Vagina (tissue), 2 donors: ENCODE measurements at regions not wholly inside any gene's neighbourhood (a gene's known extent, or its start where the extent isn't known, plus 50 kb on each side); places are given as distances from the start of the nearest gene placed in this dataset.
"Not testable (repeated sequence)": the region's sequence is repeated elsewhere in the genome, so short reads cannot be mapped to it uniquely, and the experiment has no call there.

Experiments
- DNase-seq, 2 donors: peaks; one replicate each; pipeline ENCODE4 v3.0.0-alpha.2; 2017; ENCODE audit errors: extremely low spot score in 2 of 2
- H3K27ac ChIP-seq: fragments of 200-600 bp; sonication (generic); one replicate; pipeline ENCODE4 v1.5.1; 2019
- H3K27me3 ChIP-seq: fragments of 200-600 bp; sonication (generic); one replicate; pipeline ENCODE4 v1.5.1; 2019
- H3K36me3 ChIP-seq, 2 donors: fragments of 200-600 bp; sonication (generic); one replicate each; pipeline ENCODE4 v1.5.1; 2017 to 2019
- H3K4me1 ChIP-seq: fragments of 200-600 bp; sonication (generic); one replicate; pipeline ENCODE4 v1.5.1; 2019
- H3K4me3 ChIP-seq, 2 donors: fragments of 200-600 bp; sonication (generic); 1 replicate in 1 of 2; 2 replicates in 1 of 2; pipeline ENCODE4 v1.5.1; 2016 to 2019
- H3K9me3 ChIP-seq: fragments of 200-600 bp; sonication (generic); one replicate; pipeline ENCODE4 v1.5.1; 2019
- CTCF ChIP-seq, 3 experiments: fragments of 450-650 bp in 2 of 3; fragments of 200-600 bp in 1 of 3; sonication (generic) in 1 of 3; IDR thresholded peaks; one replicate each; pipeline ENCODE4 v1.5.1; 2017 to 2019; ENCODE audit warnings: antibody characterized with exemption in 3 of 3, mild to moderate bottlenecking in 2 of 3, moderate library complexity in 2 of 3
- POLR2A ChIP-seq, 2 donors: fragments of 450-650 bp; IDR thresholded peaks; one replicate each; pipeline ENCODE4 v1.6.1; 2017; ENCODE audit warnings: antibody characterized with exemption in 2 of 2, mild to moderate bottlenecking in 2 of 2, moderate library complexity in 2 of 2
- POLR2AphosphoS5 ChIP-seq, 2 donors: sonication (generic); formaldehyde crosslinking; IDR thresholded peaks; one replicate each; pipeline ENCODE4 v1.9.0; 2017; ENCODE audit warnings: antibody characterized with exemption in 2 of 2, mild to moderate bottlenecking in 2 of 2, low read depth in 1 of 2; ENCODE audit not compliant: insufficient read depth in 1 of 2
- intact Hi-C: fragments of 100-400 bp; cut with DNase I; formaldehyde crosslinking; loops from one replicate; pipeline ENCODE4 v1.15.1; 2023

- H3K4me3 ChIP-seq: no peak overlapping the region
- no peaks in the 10 kb centered on the region for H3K27me3 ChIP-seq
- intact Hi-C loops: no loop called here
- H3K27ac ChIP-seq: no peak overlapping the region
- TF ChIP-seq CTCF (IDR thresholded peaks at IDR 0.05) (no peak), POLR2A (IDR thresholded peaks at IDR 0.05) (no peak), POLR2AphosphoS5 (IDR thresholded peaks at IDR 0.05; ENCODE audit: insufficient read depth in 1 of 2, low read depth in 1 of 2) (no peak)
- no peaks in the 10 kb centered on the region for H3K4me1 ChIP-seq
- H3K9me3 ChIP-seq: no peaks in the 10 kb centered on the region
- H3K36me3 ChIP-seq: no peaks in the 10 kb centered on the region
- no peak for DNase-seq
Measured at GRCh38 chr13:22948421-22948820, 232.4 kb upstream of the SGCG start.

- not testable (repeated sequence) for DNase-seq
Measured at GRCh38 chr13:22952018-22952417, 228.8 kb upstream of the SGCG start.

GRCh38 chr13:22955147-22955546, 225.6 kb upstream of the SGCG start:
- H3K36me3 ChIP-seq, H3K27me3 ChIP-seq, intact Hi-C loops, H3K27ac ChIP-seq, DNase-seq, H3K4me3 ChIP-seq, H3K9me3 ChIP-seq, H3K4me1 ChIP-seq: not testable (repeated sequence)

More at GRCh38 chr13:22952018-22952417, 228.8 kb upstream of the SGCG start:
- intact Hi-C loops, H3K36me3 ChIP-seq, H3K4me3 ChIP-seq, H3K9me3 ChIP-seq, H3K27me3 ChIP-seq, H3K4me1 ChIP-seq, H3K27ac ChIP-seq: not testable (repeated sequence)

- intact Hi-C loops, H3K36me3 ChIP-seq, H3K4me1 ChIP-seq, H3K27me3 ChIP-seq, H3K9me3 ChIP-seq, H3K27ac ChIP-seq, H3K4me3 ChIP-seq: not testable (repeated sequence)
- peak in 1 of 2 donors; percentile 82 for DNase-seq
Measured at GRCh38 chr13:22956456-22957115, 224.2 kb upstream of the SGCG start.

- H3K9me3 ChIP-seq, H3K27ac ChIP-seq, H3K27me3 ChIP-seq, H3K4me1 ChIP-seq, intact Hi-C loops, DNase-seq, H3K4me3 ChIP-seq, H3K36me3 ChIP-seq: not testable (repeated sequence)
Measured at GRCh38 chr13:22959859-22960258, 220.9 kb upstream of the SGCG start.

GRCh38 chr13:22960827-22961226, 220.0 kb upstream of the SGCG start:
- Histone ChIP-seq H3K27ac (no peak overlapping the region), H3K27me3 (no peaks in the 10 kb centered on the region), H3K4me1 (no peaks in the 10 kb centered on the region), H3K9me3 (no peaks in the 10 kb centered on the region), H3K36me3 (no peaks in the 10 kb centered on the region), H3K4me3 (no peak overlapping the region)
- intact Hi-C loops: no loop called here
- DNase-seq: no peak
- no peak for TF ChIP-seq POLR2A (IDR thresholded peaks at IDR 0.05)
- no peak for TF ChIP-seq CTCF (IDR thresholded peaks at IDR 0.05)
- no peak for TF ChIP-seq POLR2AphosphoS5 (IDR thresholded peaks at IDR 0.05; ENCODE audit: insufficient read depth in 1 of 2, low read depth in 1 of 2)

GRCh38 chr13:22961342-22961741, 219.4 kb upstream of the SGCG start:
- H3K27me3 ChIP-seq, H3K4me3 ChIP-seq, H3K36me3 ChIP-seq, intact Hi-C loops, H3K9me3 ChIP-seq, DNase-seq, H3K27ac ChIP-seq, H3K4me1 ChIP-seq: not testable (repeated sequence)
